Tibial nerve (tissue), 4 donors: ENCODE measurements at regions not wholly inside any gene's neighbourhood (a gene's known extent, or its start where the extent isn't known, plus 50 kb on each side); places are given as distances from the start of the nearest gene placed in this dataset.
A peak's percentile ranks its signal among the peaks of the same experiment; 100 is the strongest.

Source experiments
- DNase-seq, 2 donors: peaks; one replicate each; pipeline ENCODE4 v3.0.0-alpha.2; 2019; ENCODE audit warnings: low spot score in 2 of 2
- H3K27ac ChIP-seq, 4 donors: fragments of 200-600 bp; sonication (generic) in 3 of 4; one replicate each; pipeline ENCODE4 v1.5.1; 2017 to 2019; ENCODE audit warnings: mild to moderate bottlenecking in 1 of 4
- H3K27me3 ChIP-seq, 2 donors: fragments of 200-600 bp; sonication (generic) in 1 of 2; one replicate each; pipeline versions ENCODE4 v1.5.1 to v1.6.0; 2017 to 2019
- H3K36me3 ChIP-seq, 3 donors: fragments of 200-600 bp; sonication (generic); one replicate each; pipeline ENCODE4 v1.5.1; 2018 to 2019
- H3K4me1 ChIP-seq, 4 donors: fragments of 200-600 bp; sonication (generic) in 3 of 4; one replicate each; pipeline ENCODE4 v1.5.1; 2017 to 2019
- H3K4me3 ChIP-seq, 4 donors: fragments of 200-600 bp; sonication (generic) in 3 of 4; one replicate each; pipeline ENCODE4 v1.5.1; 2017 to 2019; ENCODE audit warnings: mild to moderate bottlenecking in 1 of 4, moderate library complexity in 1 of 4
- H3K9me3 ChIP-seq, 4 donors: fragments of 200-600 bp; sonication (generic) in 3 of 4; one replicate each; pipeline ENCODE4 v1.5.1; 2017 to 2019
- EP300 ChIP-seq, 2 donors: sonication (generic); formaldehyde crosslinking; IDR thresholded peaks; one replicate each; pipeline ENCODE4 v1.6.1; 2017; ENCODE audit warnings: antibody characterized with exemption in 2 of 2, mild to moderate bottlenecking in 1 of 2
- POLR2A ChIP-seq, 2 donors: fragments of 450-650 bp; IDR thresholded peaks; one replicate each; pipeline ENCODE4 v1.6.1; 2017; ENCODE audit warnings: antibody characterized with exemption in 2 of 2, mild to moderate bottlenecking in 2 of 2, moderate library complexity in 2 of 2
- WGBS, 2 donors: methylation state at CpG; one replicate each; pipeline ENCODE4 v1.1.5; 2018; 5-methylcytosine and 5-hydroxymethylcytosine counted together
- TF ChIP-seq, protein P1 (sequence below), 5 experiments: fragments of 200-600 bp in 3 of 5; fragments of 450-650 bp in 2 of 5; sonication (generic) in 3 of 5; IDR thresholded peaks; one replicate each; pipeline ENCODE4 v1.5.1; 2016 to 2019; ENCODE audit warnings: antibody characterized with exemption in 5 of 5, mild to moderate bottlenecking in 3 of 5, moderate library complexity in 2 of 5

DNA sequence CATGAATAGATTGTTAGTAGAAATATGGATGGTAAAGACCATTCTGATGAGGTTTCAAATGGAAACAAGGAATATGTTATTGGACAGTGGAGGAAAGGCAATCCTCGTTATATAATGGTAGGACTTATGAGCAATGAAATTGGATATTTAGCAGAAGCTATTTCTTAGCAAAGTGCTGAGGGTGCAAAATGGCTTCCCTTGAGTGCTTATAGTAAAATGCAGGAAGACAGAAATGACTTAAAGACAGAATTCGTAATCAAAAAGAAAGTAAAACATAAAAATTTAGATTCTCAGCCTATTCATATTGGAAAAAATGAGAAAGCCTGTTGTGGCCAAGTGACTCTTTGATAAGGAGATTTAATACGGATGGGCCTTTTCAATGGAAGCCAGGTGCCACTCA, 102.1 kb upstream of the ADRA1B start:
- 83 to 86% methylated on average over 3 of the region's 3 CpGs for WGBS, 2 donors
- Histone ChIP-seq H3K36me3 (no peaks in the 10 kb centered on the region), H3K27me3 (no peaks in the 10 kb centered on the region), H3K9me3 (peaks cover 0 to 6% (median 0%) of the 10 kb centered on the region in 4 donors), H3K4me1 (peaks cover 0 to 4% (median 0%) of the 10 kb centered on the region in 4 donors), H3K4me3 (no peak overlapping the region), H3K27ac (no peak overlapping the region)
- no peak for DNase-seq
- TF ChIP-seq, protein P1, sequence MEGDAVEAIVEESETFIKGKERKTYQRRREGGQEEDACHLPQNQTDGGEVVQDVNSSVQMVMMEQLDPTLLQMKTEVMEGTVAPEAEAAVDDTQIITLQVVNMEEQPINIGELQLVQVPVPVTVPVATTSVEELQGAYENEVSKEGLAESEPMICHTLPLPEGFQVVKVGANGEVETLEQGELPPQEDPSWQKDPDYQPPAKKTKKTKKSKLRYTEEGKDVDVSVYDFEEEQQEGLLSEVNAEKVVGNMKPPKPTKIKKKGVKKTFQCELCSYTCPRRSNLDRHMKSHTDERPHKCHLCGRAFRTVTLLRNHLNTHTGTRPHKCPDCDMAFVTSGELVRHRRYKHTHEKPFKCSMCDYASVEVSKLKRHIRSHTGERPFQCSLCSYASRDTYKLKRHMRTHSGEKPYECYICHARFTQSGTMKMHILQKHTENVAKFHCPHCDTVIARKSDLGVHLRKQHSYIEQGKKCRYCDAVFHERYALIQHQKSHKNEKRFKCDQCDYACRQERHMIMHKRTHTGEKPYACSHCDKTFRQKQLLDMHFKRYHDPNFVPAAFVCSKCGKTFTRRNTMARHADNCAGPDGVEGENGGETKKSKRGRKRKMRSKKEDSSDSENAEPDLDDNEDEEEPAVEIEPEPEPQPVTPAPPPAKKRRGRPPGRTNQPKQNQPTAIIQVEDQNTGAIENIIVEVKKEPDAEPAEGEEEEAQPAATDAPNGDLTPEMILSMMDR (IDR thresholded peaks at IDR 0.05) = no peak
- no peak for TF ChIP-seq EP300 (IDR thresholded peaks at IDR 0.05)
- no peak for TF ChIP-seq POLR2A (IDR thresholded peaks at IDR 0.05)

DNA sequence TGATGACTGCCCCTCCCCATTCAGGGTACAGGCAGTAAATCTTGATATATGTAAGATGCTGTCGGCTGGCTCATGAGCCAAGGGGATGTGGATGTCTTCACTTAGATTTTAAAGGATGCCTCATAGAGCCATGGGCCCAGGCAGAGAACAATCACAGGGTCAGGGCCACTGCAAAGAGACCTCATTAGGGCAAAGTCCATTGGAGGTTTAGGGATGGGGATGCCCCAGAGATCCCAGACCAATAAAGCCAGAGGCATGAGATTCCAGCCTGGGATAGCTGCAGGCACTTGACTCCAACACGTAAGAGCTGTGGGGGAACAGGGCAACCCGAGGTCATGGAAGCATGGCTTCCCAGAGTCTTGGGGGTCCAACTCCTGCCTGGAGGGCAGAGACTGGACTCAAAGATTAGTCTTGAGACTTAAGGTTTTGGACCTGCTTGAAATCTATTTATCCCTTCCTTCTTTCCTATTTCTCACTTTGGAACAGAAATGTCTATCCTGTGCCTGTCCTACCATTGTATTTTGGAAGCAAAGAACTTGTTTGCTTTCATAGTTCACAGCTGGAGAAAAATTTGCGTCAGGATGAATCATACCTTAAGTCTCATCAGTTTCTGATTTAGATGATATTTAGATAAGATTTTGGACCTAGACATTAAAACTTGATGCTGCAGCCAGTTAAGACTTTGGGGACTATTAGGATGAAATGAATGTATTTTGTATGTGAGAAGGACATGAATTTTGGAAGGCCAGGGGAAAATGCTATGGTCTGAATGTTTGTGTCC, 101.3 kb upstream of the ADRA1B start:
- no peak for DNase-seq
- TF ChIP-seq EP300 (IDR thresholded peaks at IDR 0.05) = no peak
- TF ChIP-seq POLR2A (IDR thresholded peaks at IDR 0.05) = no peak
- TF ChIP-seq, protein P1 (IDR thresholded peaks at IDR 0.05) = no peak
- peaks cover 0 to 12% (median 0%) of the 10 kb centered on the region in 4 donors for H3K4me1 ChIP-seq
- peaks cover 0 to 6% (median 0%) of the 10 kb centered on the region in 4 donors for H3K9me3 ChIP-seq
- no peak overlapping the region for H3K27ac ChIP-seq
- 73 to 77% methylated on average over 4 of the region's 4 CpGs for WGBS, 2 donors
- no peak overlapping the region for H3K4me3 ChIP-seq
- no peaks in the 10 kb centered on the region for H3K27me3 ChIP-seq
- no peaks in the 10 kb centered on the region for H3K36me3 ChIP-seq

DNA sequence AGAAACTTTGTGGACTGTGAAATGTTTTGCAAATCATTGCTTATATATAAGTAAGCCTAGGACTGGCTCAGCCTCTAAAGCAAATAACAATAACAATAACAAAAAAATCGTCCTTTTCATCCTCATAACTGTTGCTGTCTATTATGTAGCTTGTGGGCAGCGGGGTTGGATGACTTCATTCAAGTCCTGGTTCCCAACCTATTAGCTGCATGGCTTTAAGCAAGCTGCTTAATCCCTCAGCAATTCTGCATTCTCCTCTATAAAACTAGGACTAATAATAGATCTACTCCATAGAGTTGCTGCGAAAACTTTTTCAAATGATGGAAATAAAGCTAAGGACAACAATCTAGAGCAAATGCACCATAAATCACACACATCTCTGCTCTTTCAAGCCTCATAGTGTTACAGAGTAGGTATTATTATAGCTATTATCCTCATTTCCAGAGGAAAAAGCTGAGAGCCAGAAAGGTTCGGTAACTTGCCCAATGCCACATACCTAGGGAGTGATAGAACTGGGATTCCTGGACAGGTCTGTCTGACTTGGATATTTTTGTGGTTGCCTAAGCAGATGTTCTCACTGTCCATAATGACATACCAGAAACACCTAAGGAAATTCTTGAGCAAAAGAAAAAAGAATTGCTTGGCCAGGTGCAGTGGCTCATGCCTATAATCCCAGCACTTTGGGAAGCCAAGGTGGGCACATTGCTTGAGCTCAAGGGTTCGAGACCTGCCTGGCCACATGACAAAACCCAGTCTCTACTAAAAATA, 98.8 kb upstream of the ADRA1B start:
- no peaks in the 10 kb centered on the region for H3K9me3 ChIP-seq
- no peak for TF ChIP-seq POLR2A (IDR thresholded peaks at IDR 0.05)
- TF ChIP-seq EP300 (IDR thresholded peaks at IDR 0.05) = no peak
- TF ChIP-seq, protein P1 (IDR thresholded peaks at IDR 0.05) = no peak
- DNase-seq = no peak
- H3K4me1 ChIP-seq = peaks cover 0 to 26% (median 0%) of the 10 kb centered on the region in 4 donors
- no peaks in the 10 kb centered on the region for H3K36me3 ChIP-seq
- 69 to 70% methylated on average over 5 of the region's 5 CpGs for WGBS, 2 donors
- no peaks in the 10 kb centered on the region for H3K27me3 ChIP-seq
- no peak overlapping the region for H3K27ac ChIP-seq
- H3K4me3 ChIP-seq = no peak overlapping the region

DNA sequence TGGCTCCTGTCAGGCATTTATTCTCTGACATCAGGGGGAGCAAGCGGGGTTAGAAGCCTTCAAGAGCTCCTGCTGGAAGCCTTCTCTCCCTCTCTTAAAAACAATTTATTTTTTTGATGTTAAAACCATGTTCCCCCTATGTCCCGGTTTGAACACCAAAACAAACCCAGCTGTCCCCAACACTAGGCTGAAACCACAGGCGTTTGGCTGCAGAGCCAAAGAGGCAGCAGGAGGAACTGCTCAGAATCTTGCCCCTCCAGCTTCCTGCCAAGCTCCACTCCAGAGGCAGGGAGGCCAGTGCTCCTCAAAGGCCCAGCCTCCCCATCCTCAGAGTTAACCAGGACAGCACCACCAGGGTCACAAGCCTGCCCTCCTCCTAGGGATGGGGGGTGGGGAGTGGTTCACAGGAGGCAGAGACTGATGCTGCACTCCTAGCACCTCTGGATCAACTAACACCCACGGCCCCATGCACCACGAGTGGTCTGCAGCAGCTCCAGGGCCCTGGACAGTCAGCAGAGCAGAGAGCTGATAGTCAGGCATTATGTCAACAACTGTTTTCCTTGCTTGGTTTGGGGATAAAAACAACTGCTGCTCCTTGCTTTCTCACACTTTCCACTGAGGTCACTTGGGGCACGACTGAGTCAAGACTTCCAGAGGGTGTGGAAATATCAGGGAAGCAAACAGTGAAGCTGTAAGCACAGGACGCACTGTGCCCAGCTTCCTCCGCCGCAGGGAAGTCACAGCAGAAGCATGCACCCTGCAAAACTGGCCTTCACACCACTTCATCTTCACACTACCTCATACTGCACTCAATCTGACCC, 96.5 kb upstream of the ADRA1B start:
- Histone ChIP-seq H3K4me3 (no peak overlapping the region), H3K36me3 (no peaks in the 10 kb centered on the region), H3K27ac (peak overlapping the region in 3 of 4 donors; percentile 39 to 82 (median 59)), H3K9me3 (no peaks in the 10 kb centered on the region), H3K4me1 (peaks cover 0 to 32% (median 0%) of the 10 kb centered on the region in 4 donors), H3K27me3 (no peaks in the 10 kb centered on the region)
- WGBS, 2 donors = 50 to 63% methylated on average over 7 to 9 of the region's 9 CpGs
- TF ChIP-seq, protein P1 (IDR thresholded peaks at IDR 0.05) = no peak
- peak; percentile 91 to 96 for TF ChIP-seq EP300 (IDR thresholded peaks at IDR 0.05)
- DNase-seq = peak; percentile 46 to 86
